HG02981 (cell line): ENCODE measurements at regions not wholly inside any gene's neighbourhood (a gene's known extent, or its start where the extent isn't known, plus 50 kb on each side); places are given as distances from the start of the nearest gene placed in this dataset.

Source experiments
- ATAC-seq: cut with Tn5 transposase; IDR thresholded peaks from one replicate; pipeline ENCODE4 v1.9.1; 2021; ENCODE audit warnings: mild to moderate bottlenecking, moderate library complexity; ENCODE audit not compliant: unreplicated experiment

- no peak for ATAC-seq
Observed at GRCh38 chr10:28481968-28482367, 51.0 kb upstream of the WAC start.
